ENCODE measurements at regions not wholly inside any gene's neighbourhood (a gene's known extent, or its start where the extent isn't known, plus 50 kb on each side); places are given as distances from the start of the nearest gene placed in this dataset.
"Not testable (repeated sequence)": the region's sequence is repeated elsewhere in the genome, so short reads cannot be mapped to it uniquely, and the experiment has no call there.

GRCh38 chr1:174105086-174105485 lies 54.2 kb upstream of the RABGAP1L start:
- Histone ChIP-seq H3K27me3 (ENCODE audit: control insufficient read depth in 1 of 2, insufficient read depth in 2 of 2, low read length in 2 of 2) (no peaks in the 10 kb centered on the region), H3K9me3 (ENCODE audit: control insufficient read depth in 2 of 2, low read length in 2 of 2) (no peaks in the 10 kb centered on the region), H3K9ac (ENCODE audit: low read length in 2 of 2) (no peak overlapping the region), H3K27ac (ENCODE audit: low read length) (no peak overlapping the region), H3K36me3 (ENCODE audit: control insufficient read depth in 2 of 2, insufficient read depth in 2 of 2, low read length in 2 of 2) (no peaks in the 10 kb centered on the region), H3K4me3 (ENCODE audit: low read length in 2 of 2) (no peak overlapping the region), H3K4me1 (ENCODE audit: control insufficient read depth, insufficient read depth, low read length) (no peaks in the 10 kb centered on the region)

- Histone ChIP-seq H3K9me3 (ENCODE audit: control insufficient read depth in 2 of 2, low read length in 2 of 2) (no peaks in the 10 kb centered on the region), H3K4me1 (ENCODE audit: control insufficient read depth, insufficient read depth, low read length) (no peaks in the 10 kb centered on the region), H3K36me3 (ENCODE audit: control insufficient read depth in 2 of 2, insufficient read depth in 2 of 2, low read length in 2 of 2) (no peaks in the 10 kb centered on the region), H3K4me3 (ENCODE audit: low read length in 2 of 2) (no peak overlapping the region), H3K27ac (ENCODE audit: low read length) (no peak overlapping the region), H3K27me3 (ENCODE audit: control insufficient read depth in 1 of 2, insufficient read depth in 2 of 2, low read length in 2 of 2) (no peaks in the 10 kb centered on the region), H3K9ac (ENCODE audit: low read length in 2 of 2) (no peak overlapping the region)
Observed at GRCh38 chr1:174103766-174104165, 55.6 kb upstream of the RABGAP1L start.

DNA sequence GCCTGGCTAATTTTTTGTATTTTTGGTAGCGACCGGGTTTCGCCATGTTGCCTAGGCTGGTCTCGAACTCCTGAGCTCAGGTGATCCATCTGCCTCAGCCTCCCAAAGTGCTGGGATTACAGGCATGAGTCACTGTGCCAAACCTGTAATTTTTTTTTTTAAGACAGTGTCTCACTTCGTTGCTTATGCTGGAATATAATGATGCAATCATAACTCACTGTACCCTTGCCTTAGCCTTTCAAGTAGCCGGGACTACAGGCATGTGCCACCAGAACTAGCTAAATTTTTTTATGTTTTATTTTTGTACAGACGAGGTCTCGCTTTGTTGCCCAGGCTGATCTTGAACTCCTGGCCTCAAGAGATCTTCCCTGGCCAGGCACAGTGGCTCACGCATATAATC lies 57.3 kb upstream of the RABGAP1L start:
- not testable (repeated sequence) for H3K9me3 ChIP-seq (ENCODE audit: control insufficient read depth in 2 of 2, low read length in 2 of 2); H3K36me3 ChIP-seq (ENCODE audit: control insufficient read depth in 2 of 2, insufficient read depth in 2 of 2, low read length in 2 of 2); H3K27me3 ChIP-seq (ENCODE audit: control insufficient read depth in 1 of 2, insufficient read depth in 2 of 2, low read length in 2 of 2); H3K4me1 ChIP-seq (ENCODE audit: control insufficient read depth, insufficient read depth, low read length); H3K9ac ChIP-seq (ENCODE audit: low read length in 2 of 2); H3K27ac ChIP-seq (ENCODE audit: low read length); H3K4me3 ChIP-seq (ENCODE audit: low read length in 2 of 2)

DNA sequence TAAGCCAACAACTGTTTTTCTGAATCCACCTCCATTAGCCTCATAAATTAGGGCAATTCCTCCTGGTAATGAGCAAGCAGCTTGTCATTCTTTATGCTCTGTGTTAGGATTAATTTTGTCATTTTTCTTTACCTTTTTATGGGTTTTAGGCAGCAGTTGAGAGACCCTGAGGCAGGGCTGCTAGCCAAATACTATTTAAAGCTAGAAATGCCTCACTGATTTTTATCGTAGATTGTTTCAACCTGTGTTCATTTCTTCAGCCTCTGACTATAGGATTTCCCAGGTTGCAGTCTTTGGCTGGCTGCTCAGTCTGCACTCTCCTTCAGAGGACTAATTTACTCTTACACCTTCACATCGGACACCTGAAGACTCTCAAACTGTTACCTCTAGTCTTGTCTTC lies 61.9 kb upstream of the RABGAP1L start:
- Histone ChIP-seq H3K4me3 (ENCODE audit: low read length in 2 of 2) (no peak overlapping the region), H3K9me3 (ENCODE audit: control insufficient read depth in 2 of 2, low read length in 2 of 2) (no peaks in the 10 kb centered on the region), H3K27ac (ENCODE audit: low read length) (no peak overlapping the region), H3K36me3 (ENCODE audit: control insufficient read depth in 2 of 2, insufficient read depth in 2 of 2, low read length in 2 of 2) (no peaks in the 10 kb centered on the region), H3K27me3 (ENCODE audit: control insufficient read depth in 1 of 2, insufficient read depth in 2 of 2, low read length in 2 of 2) (no peaks in the 10 kb centered on the region), H3K4me1 (ENCODE audit: control insufficient read depth, insufficient read depth, low read length) (no peaks in the 10 kb centered on the region), H3K9ac (ENCODE audit: low read length in 2 of 2) (no peak overlapping the region)

GRCh38 chr1:174093789-174094188 lies 65.5 kb upstream of the RABGAP1L start:
- not testable (repeated sequence) for H3K4me3 ChIP-seq (ENCODE audit: low read length in 2 of 2); H3K27me3 ChIP-seq (ENCODE audit: control insufficient read depth in 1 of 2, insufficient read depth in 2 of 2, low read length in 2 of 2); H3K27ac ChIP-seq (ENCODE audit: low read length); H3K36me3 ChIP-seq (ENCODE audit: control insufficient read depth in 2 of 2, insufficient read depth in 2 of 2, low read length in 2 of 2); H3K9ac ChIP-seq (ENCODE audit: low read length in 2 of 2); H3K9me3 ChIP-seq (ENCODE audit: control insufficient read depth in 2 of 2, low read length in 2 of 2); H3K4me1 ChIP-seq (ENCODE audit: control insufficient read depth, insufficient read depth, low read length)

- no peak overlapping the region for H3K4me3 ChIP-seq (ENCODE audit: low read length in 2 of 2)
- H3K9ac ChIP-seq (ENCODE audit: low read length in 2 of 2), result no peak overlapping the region
- no peaks in the 10 kb centered on the region for H3K36me3 ChIP-seq (ENCODE audit: control insufficient read depth in 2 of 2, insufficient read depth in 2 of 2, low read length in 2 of 2)
- H3K4me1 ChIP-seq (ENCODE audit: control insufficient read depth, insufficient read depth, low read length), result no peaks in the 10 kb centered on the region
- H3K27me3 ChIP-seq (ENCODE audit: control insufficient read depth in 1 of 2, insufficient read depth in 2 of 2, low read length in 2 of 2), result no peaks in the 10 kb centered on the region
- no peak overlapping the region for H3K27ac ChIP-seq (ENCODE audit: low read length)
- peaks cover 0 to 2% of the 10 kb centered on the region in 2 donors for H3K9me3 ChIP-seq (ENCODE audit: control insufficient read depth in 2 of 2, low read length in 2 of 2)
Observed at GRCh38 chr1:174090471-174090870, 68.3 kb upstream of the RC3H1 start.

- no peak overlapping the region for H3K9ac ChIP-seq (ENCODE audit: low read length in 2 of 2)
- H3K4me1 ChIP-seq (ENCODE audit: control insufficient read depth, insufficient read depth, low read length), result no peaks in the 10 kb centered on the region
- H3K27me3 ChIP-seq (ENCODE audit: control insufficient read depth in 1 of 2, insufficient read depth in 2 of 2, low read length in 2 of 2), result no peaks in the 10 kb centered on the region
- H3K27ac ChIP-seq (ENCODE audit: low read length), result no peak overlapping the region
- H3K4me3 ChIP-seq (ENCODE audit: low read length in 2 of 2), result no peak overlapping the region
- peaks cover 0 to 3% of the 10 kb centered on the region in 2 donors for H3K9me3 ChIP-seq (ENCODE audit: control insufficient read depth in 2 of 2, low read length in 2 of 2)
- no peaks in the 10 kb centered on the region for H3K36me3 ChIP-seq (ENCODE audit: control insufficient read depth in 2 of 2, insufficient read depth in 2 of 2, low read length in 2 of 2)
Observed at GRCh38 chr1:174080819-174081218, 58.7 kb upstream of the RC3H1 start.

GRCh38 chr1:174079796-174080195 lies 57.6 kb upstream of the RC3H1 start:
- Histone ChIP-seq H3K4me1 (ENCODE audit: control insufficient read depth, insufficient read depth, low read length) (no peaks in the 10 kb centered on the region), H3K27me3 (ENCODE audit: control insufficient read depth in 1 of 2, insufficient read depth in 2 of 2, low read length in 2 of 2) (no peaks in the 10 kb centered on the region), H3K36me3 (ENCODE audit: control insufficient read depth in 2 of 2, insufficient read depth in 2 of 2, low read length in 2 of 2) (no peaks in the 10 kb centered on the region), H3K27ac (ENCODE audit: low read length) (no peak overlapping the region), H3K9me3 (ENCODE audit: control insufficient read depth in 2 of 2, low read length in 2 of 2) (peaks cover 0 to 3% of the 10 kb centered on the region in 2 donors), H3K4me3 (ENCODE audit: low read length in 2 of 2) (no peak overlapping the region), H3K9ac (ENCODE audit: low read length in 2 of 2) (no peak overlapping the region)

DNA sequence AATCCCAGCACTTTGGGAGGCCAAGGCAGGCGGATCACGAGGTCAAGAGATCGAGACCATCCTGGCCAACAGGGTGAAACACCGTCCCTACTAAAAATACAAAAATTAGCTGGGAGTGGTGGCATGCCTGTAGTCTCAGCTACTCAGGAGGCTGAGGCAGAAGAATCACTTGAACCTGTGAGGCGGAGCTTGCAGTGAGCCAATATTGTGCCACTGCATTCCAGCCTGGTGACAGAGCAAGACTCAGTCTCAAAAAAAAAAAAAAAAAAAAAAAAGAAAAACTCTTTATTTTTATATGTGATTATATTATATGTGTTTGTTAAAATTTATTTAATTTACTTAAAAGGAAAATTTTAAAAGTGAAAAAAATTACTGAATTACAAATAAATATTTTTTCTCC lies 56.8 kb upstream of the RC3H1 start:
- H3K27ac ChIP-seq (ENCODE audit: low read length); H3K9ac ChIP-seq (ENCODE audit: low read length in 2 of 2); H3K36me3 ChIP-seq (ENCODE audit: control insufficient read depth in 2 of 2, insufficient read depth in 2 of 2, low read length in 2 of 2); H3K9me3 ChIP-seq (ENCODE audit: control insufficient read depth in 2 of 2, low read length in 2 of 2); H3K4me1 ChIP-seq (ENCODE audit: control insufficient read depth, insufficient read depth, low read length); H3K27me3 ChIP-seq (ENCODE audit: control insufficient read depth in 1 of 2, insufficient read depth in 2 of 2, low read length in 2 of 2); H3K4me3 ChIP-seq (ENCODE audit: low read length in 2 of 2): not testable (repeated sequence)

- Histone ChIP-seq H3K36me3 (ENCODE audit: control insufficient read depth in 2 of 2, insufficient read depth in 2 of 2, low read length in 2 of 2) (no peaks in the 10 kb centered on the region), H3K9me3 (ENCODE audit: control insufficient read depth in 2 of 2, low read length in 2 of 2) (peaks cover 0 to 3% of the 10 kb centered on the region in 2 donors), H3K4me3 (ENCODE audit: low read length in 2 of 2) (no peak overlapping the region), H3K4me1 (ENCODE audit: control insufficient read depth, insufficient read depth, low read length) (peaks cover 7% of the 10 kb centered on the region), H3K27me3 (ENCODE audit: control insufficient read depth in 1 of 2, insufficient read depth in 2 of 2, low read length in 2 of 2) (no peaks in the 10 kb centered on the region), H3K9ac (ENCODE audit: low read length in 2 of 2) (no peak overlapping the region), H3K27ac (ENCODE audit: low read length) (no peak overlapping the region)
Observed at GRCh38 chr1:174077749-174078490, 55.8 kb upstream of the RC3H1 start.

GRCh38 chr1:174075245-174075692 lies 53.1 kb upstream of the RC3H1 start:
- no peak overlapping the region for H3K27ac ChIP-seq (ENCODE audit: low read length)
- no peak overlapping the region for H3K4me3 ChIP-seq (ENCODE audit: low read length in 2 of 2)
- H3K36me3 ChIP-seq (ENCODE audit: control insufficient read depth in 2 of 2, insufficient read depth in 2 of 2, low read length in 2 of 2), result no peaks in the 10 kb centered on the region
- peaks cover 7% of the 10 kb centered on the region for H3K4me1 ChIP-seq (ENCODE audit: control insufficient read depth, insufficient read depth, low read length)
- no peaks in the 10 kb centered on the region for H3K27me3 ChIP-seq (ENCODE audit: control insufficient read depth in 1 of 2, insufficient read depth in 2 of 2, low read length in 2 of 2)
- H3K9me3 ChIP-seq (ENCODE audit: control insufficient read depth in 2 of 2, low read length in 2 of 2), result no peaks in the 10 kb centered on the region
- no peak overlapping the region for H3K9ac ChIP-seq (ENCODE audit: low read length in 2 of 2)

Data from stomach smooth muscle (tissue), 2 donors.